ENCODE measurements at regions not wholly inside any gene's neighbourhood (a gene's known extent, or its start where the extent isn't known, plus 50 kb on each side); places are given as distances from the start of the nearest gene placed in this dataset.

DNA sequence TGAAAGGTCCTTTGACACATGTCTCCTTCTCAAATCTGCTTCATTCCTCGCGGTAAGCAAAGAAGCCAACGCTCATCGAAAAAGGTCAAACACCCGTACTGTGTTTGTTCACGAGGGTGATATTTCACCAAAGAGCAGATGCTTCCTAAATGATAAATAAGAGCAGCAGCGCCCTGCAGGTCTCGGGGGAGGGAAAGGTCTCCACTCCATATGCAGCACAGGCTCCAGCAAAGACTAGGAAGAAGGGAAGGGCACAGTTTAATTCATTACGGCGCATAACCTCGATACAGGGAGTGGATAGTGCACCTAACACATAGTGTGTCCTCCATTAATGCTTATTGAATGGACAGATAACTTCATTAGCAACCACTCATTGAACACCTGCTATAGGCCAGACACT, 593.3 kb downstream of the CDK5RAP2 start:
- H3K9me3 Mint-ChIP-seq, result no peaks in the 10 kb centered on the region
- H3K4me1 Mint-ChIP-seq, result no peaks in the 10 kb centered on the region
- no peak for ATAC-seq
- H3K36me3 Mint-ChIP-seq, result no peaks in the 10 kb centered on the region
- H3K27ac Mint-ChIP-seq, result no peak overlapping the region
- no peak overlapping the region for H3K4me3 Mint-ChIP-seq
- no peaks in the 10 kb centered on the region for H3K27me3 Mint-ChIP-seq

GRCh38 chr9:119986205-119986604, 593.8 kb downstream of the CDK5RAP2 start:
- no peaks in the 10 kb centered on the region for H3K4me1 Mint-ChIP-seq
- H3K27me3 Mint-ChIP-seq, result no peaks in the 10 kb centered on the region
- H3K4me3 Mint-ChIP-seq, result no peak overlapping the region
- no peak for ATAC-seq
- no peaks in the 10 kb centered on the region for H3K9me3 Mint-ChIP-seq
- H3K27ac Mint-ChIP-seq, result no peak overlapping the region
- H3K36me3 Mint-ChIP-seq, result no peaks in the 10 kb centered on the region

DNA sequence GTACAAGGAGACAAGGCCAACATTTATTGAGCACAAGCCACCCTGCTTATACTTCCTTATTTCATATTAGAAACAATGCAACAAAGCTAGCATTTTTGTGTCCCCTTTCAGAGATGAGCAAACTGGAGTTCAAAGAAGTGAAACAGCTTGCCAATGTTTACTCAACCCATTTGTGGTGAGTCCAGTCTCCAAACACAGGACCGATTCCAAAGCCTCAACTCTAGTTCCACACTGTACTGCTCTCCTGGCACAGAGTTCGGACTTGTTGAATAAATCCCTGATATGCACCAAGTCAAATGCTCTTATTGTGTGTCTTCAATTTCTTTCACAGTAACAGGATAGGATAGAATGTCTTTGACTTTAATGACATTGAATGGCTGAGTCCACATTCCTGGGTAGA, 604.8 kb upstream of the BRINP1 start:
- peaks cover 3% of the 10 kb centered on the region for H3K4me1 Mint-ChIP-seq
- H3K9me3 Mint-ChIP-seq, result peaks cover 4% of the 10 kb centered on the region
- no peak for ATAC-seq
- H3K4me3 Mint-ChIP-seq, result no peak overlapping the region
- H3K36me3 Mint-ChIP-seq, result no peaks in the 10 kb centered on the region
- H3K27me3 Mint-ChIP-seq, result peaks cover 9% of the 10 kb centered on the region
- H3K27ac Mint-ChIP-seq, result no peak overlapping the region

- Mint-ChIP-seq H3K27me3 (no peaks in the 10 kb centered on the region), H3K36me3 (no peaks in the 10 kb centered on the region), H3K9me3 (no peaks in the 10 kb centered on the region), H3K4me1 (peaks cover 6% of the 10 kb centered on the region), H3K27ac (no peak overlapping the region), H3K4me3 (no peak overlapping the region)
- ATAC-seq, result peak; percentile 78
Observed at GRCh38 chr9:119968836-119969707, 599.8 kb upstream of the BRINP1 start.

DNA sequence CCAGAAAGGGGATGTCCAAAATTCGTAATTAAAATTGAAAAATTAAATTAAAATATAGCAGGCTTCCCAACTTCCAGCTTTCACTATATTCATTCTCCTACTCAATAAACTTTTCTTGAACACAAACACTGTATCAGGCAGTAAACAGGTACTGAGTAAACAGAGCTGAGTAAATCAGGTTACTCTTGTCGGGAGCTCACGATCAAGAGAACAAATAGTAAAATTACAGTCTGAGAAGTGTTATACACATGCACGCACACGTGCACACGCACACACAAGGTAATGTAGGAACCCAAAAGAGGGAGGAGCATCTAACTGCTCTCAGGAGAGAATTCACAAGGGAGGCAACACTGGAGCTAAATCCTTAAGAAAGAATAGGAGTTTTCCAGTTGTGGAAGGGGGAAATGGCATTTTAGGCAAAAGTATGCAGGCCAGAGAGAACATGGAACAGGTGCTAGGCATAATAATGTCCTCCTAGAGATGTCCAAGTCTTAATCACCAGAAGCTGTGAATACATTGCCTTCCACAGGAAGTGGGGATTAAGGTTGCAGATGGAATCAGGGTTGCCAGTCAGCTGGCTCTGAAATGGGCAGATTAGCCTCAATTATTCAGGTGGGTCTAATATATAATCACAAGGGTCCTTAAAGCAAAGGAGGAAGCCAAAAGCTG, 598.8 kb upstream of the BRINP1 start:
- peaks cover 6% of the 10 kb centered on the region for H3K27me3 Mint-ChIP-seq

DNA sequence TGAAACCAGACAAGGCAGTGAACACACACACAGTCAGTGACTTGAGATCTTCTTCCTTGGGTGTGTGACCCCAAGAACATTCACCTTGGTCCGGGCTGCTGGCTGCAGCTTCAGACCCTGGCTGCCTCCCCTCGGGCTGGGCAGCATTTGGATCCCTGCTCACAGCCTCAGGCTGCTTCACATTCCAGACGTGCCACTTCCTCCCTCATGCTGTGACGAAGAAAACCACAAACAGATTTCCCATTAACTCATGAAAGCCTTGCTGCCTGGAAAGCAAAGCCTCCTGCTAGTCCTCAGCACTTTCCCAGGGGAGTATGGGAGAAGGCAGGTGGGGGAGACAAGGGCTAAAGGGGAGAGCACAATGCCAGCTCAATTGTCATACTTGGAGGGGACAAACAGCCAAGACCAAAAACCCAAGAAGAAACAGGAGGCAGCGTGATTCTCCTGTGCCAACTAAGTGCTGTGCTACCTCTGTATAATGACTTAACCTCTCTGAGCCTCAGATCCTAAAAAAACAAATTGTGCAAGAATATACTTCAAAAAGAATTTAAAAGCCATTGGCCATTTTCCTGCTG, 594.6 kb upstream of the BRINP1 start:
- Mint-ChIP-seq H3K4me1 (peaks cover 2% of the 10 kb centered on the region), H3K9me3 (no peaks in the 10 kb centered on the region), H3K36me3 (no peaks in the 10 kb centered on the region), H3K4me3 (no peak overlapping the region), H3K27me3 (peaks cover 24% of the 10 kb centered on the region), H3K27ac (no peak overlapping the region)
- no peak for ATAC-seq

More for the DNA sequence above, 598.8 kb upstream of the BRINP1 start:
- H3K9me3 Mint-ChIP-seq, result no peaks in the 10 kb centered on the region
- no peak for ATAC-seq
- H3K4me3 Mint-ChIP-seq, result no peak overlapping the region
- H3K4me1 Mint-ChIP-seq, result peaks cover 6% of the 10 kb centered on the region
- H3K36me3 Mint-ChIP-seq, result no peaks in the 10 kb centered on the region
- H3K27ac Mint-ChIP-seq, result no peak overlapping the region

- Mint-ChIP-seq H3K36me3 (no peaks in the 10 kb centered on the region), H3K4me3 (no peak overlapping the region), H3K9me3 (no peaks in the 10 kb centered on the region), H3K4me1 (no peaks in the 10 kb centered on the region), H3K27me3 (peaks cover 24% of the 10 kb centered on the region), H3K27ac (no peak overlapping the region)
- no peak for ATAC-seq
Observed at GRCh38 chr9:119963258-119963797, 594.1 kb upstream of the BRINP1 start.

DNA sequence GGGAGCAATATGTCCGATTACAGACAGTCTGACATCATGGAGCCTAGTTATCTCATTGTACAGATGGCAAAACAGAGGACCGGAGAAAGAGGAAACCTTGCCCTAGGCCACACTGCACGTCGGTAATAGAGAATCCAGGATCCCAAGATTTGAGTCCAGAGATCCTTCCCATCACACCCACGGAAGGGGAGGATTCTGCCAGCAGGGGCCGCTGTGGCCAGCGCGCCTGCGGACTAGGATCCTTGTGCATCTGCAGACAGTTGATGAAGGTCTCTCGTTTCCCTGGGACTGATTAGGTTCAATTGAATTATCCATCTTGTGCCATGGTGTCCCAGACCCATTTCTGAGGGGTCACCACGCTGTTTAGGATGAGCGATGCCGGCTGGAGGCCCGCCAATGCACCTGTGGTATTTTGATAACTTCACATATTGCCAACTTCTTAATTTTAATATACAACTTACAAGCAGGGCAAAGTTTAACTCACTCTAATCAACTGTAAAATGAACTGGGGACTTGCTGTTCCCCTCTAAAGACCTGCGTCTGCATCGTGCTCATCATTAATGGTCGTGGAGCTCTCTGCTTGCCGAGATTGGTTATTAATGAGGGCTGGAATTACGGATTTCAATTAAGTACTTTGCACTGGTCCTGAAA, 592.7 kb upstream of the BRINP1 start:
- H3K9me3 Mint-ChIP-seq, result no peaks in the 10 kb centered on the region
- no peaks in the 10 kb centered on the region for H3K36me3 Mint-ChIP-seq
- peaks cover 30% of the 10 kb centered on the region for H3K27me3 Mint-ChIP-seq
- no peak overlapping the region for H3K4me3 Mint-ChIP-seq
- no peak for ATAC-seq
- no peaks in the 10 kb centered on the region for H3K4me1 Mint-ChIP-seq
- H3K27ac Mint-ChIP-seq, result no peak overlapping the region

GRCh38 chr9:119959846-119960545, 590.8 kb upstream of the BRINP1 start:
- peaks cover 32% of the 10 kb centered on the region for H3K27me3 Mint-ChIP-seq
- no peaks in the 10 kb centered on the region for H3K4me1 Mint-ChIP-seq
- ATAC-seq, result no peak
- H3K4me3 Mint-ChIP-seq, result no peak overlapping the region
- H3K36me3 Mint-ChIP-seq, result no peaks in the 10 kb centered on the region
- no peak overlapping the region for H3K27ac Mint-ChIP-seq
- H3K9me3 Mint-ChIP-seq, result no peaks in the 10 kb centered on the region

GRCh38 chr9:119956111-119956510, 586.9 kb upstream of the BRINP1 start:
- Mint-ChIP-seq H3K27ac (no peak overlapping the region), H3K4me3 (no peak overlapping the region), H3K27me3 (peaks cover 9% of the 10 kb centered on the region), H3K4me1 (no peaks in the 10 kb centered on the region), H3K9me3 (no peaks in the 10 kb centered on the region), H3K36me3 (no peaks in the 10 kb centered on the region)
- ATAC-seq, result no peak

GRCh38 chr9:119955276-119955675, 586.0 kb upstream of the BRINP1 start:
- Mint-ChIP-seq H3K27ac (no peak overlapping the region), H3K4me3 (no peak overlapping the region), H3K4me1 (no peaks in the 10 kb centered on the region), H3K36me3 (no peaks in the 10 kb centered on the region), H3K27me3 (peaks cover 8% of the 10 kb centered on the region), H3K9me3 (no peaks in the 10 kb centered on the region)
- no peak for ATAC-seq

- Mint-ChIP-seq H3K4me1 (no peaks in the 10 kb centered on the region), H3K27me3 (no peaks in the 10 kb centered on the region), H3K9me3 (no peaks in the 10 kb centered on the region), H3K4me3 (no peak overlapping the region), H3K36me3 (no peaks in the 10 kb centered on the region), H3K27ac (no peak overlapping the region)
- ATAC-seq, result no peak
Observed at GRCh38 chr9:119951591-119951990, 582.4 kb upstream of the BRINP1 start.

DNA sequence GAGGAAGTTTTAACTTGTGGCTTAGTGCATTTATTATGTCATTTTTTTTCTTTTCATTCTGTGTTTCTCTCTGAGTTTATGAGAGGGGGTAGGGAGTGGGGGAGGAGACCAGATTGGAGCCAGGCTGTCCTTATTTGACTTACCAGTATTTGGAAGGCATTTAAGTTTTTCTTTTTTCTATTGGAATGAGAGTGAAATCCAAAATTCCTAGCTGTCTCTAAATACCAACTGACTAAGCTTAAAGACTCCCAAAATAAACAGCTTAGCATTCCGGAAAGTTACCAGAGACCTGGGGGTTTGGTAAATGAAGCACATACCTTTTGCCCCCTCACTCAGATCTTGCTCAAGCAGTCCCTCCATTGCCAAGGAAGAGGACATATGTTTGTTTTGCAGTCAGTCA, 581.9 kb upstream of the BRINP1 start:
- no peaks in the 10 kb centered on the region for H3K27me3 Mint-ChIP-seq
- H3K4me3 Mint-ChIP-seq, result no peak overlapping the region
- no peak for ATAC-seq
- H3K27ac Mint-ChIP-seq, result no peak overlapping the region
- no peaks in the 10 kb centered on the region for H3K36me3 Mint-ChIP-seq
- no peaks in the 10 kb centered on the region for H3K4me1 Mint-ChIP-seq
- H3K9me3 Mint-ChIP-seq, result no peaks in the 10 kb centered on the region

DNA sequence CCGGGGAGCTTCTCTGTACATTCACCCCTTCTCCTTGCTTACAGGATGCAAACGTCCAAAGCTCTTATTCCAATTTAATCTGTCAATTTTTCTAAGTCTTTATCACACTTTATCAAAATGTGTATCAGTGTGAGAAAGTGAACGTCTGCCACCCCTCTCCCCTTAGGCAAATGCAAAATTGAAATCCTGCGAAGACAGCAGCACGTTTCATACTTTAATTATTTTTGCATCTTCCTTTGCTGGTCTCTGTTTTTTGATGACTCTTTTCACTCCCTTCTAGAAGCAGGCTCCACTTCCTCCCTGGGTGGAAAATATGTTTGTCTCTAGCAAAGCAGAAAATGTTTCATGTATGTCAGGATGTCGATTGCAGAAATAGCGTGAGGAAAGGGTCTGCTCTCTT, 576.5 kb upstream of the BRINP1 start:
- ATAC-seq, result no peak
- no peak overlapping the region for H3K27ac Mint-ChIP-seq
- H3K4me1 Mint-ChIP-seq, result no peaks in the 10 kb centered on the region
- no peaks in the 10 kb centered on the region for H3K27me3 Mint-ChIP-seq
- no peaks in the 10 kb centered on the region for H3K36me3 Mint-ChIP-seq
- no peak overlapping the region for H3K4me3 Mint-ChIP-seq
- no peaks in the 10 kb centered on the region for H3K9me3 Mint-ChIP-seq

GRCh38 chr9:119941091-119941490, 571.9 kb upstream of the BRINP1 start:
- Mint-ChIP-seq H3K9me3 (no peaks in the 10 kb centered on the region), H3K4me1 (no peaks in the 10 kb centered on the region), H3K4me3 (no peak overlapping the region), H3K27me3 (no peaks in the 10 kb centered on the region), H3K27ac (no peak overlapping the region), H3K36me3 (no peaks in the 10 kb centered on the region)
- ATAC-seq, result no peak

All from stimulated activated memory B cell treated with anti-CD40 and anti-IgM and Interleukin-4, amounts not matched to agents 10 μg/mL and 1 μg/mL and 100 μg/mL, for 72 hours (primary cell).